SU-DHL-6 (cell line): ENCODE measurements at regions not wholly inside any gene's neighbourhood (a gene's known extent, or its start where the extent isn't known, plus 50 kb on each side); places are given as distances from the start of the nearest gene placed in this dataset.
"Not testable (repeated sequence)": the region's sequence is repeated elsewhere in the genome, so short reads cannot be mapped to it uniquely, and the experiment has no call there.

Experiments
- H2AFZ ChIP-seq: fragments of 200-600 bp; sonication (generic); 2 replicates; pipeline ENCODE4 v1.6.1; 2014; ENCODE audit warnings: low read depth, mild to moderate bottlenecking, moderate library complexity, mixed read lengths, antibody characterized with exemption, low read length; ENCODE audit not compliant: severe bottlenecking
- H3F3A ChIP-seq: fragments of 200-600 bp; shearing (Covaris generic); 2 replicates; pipeline ENCODE4 v1.6.0; 2016; ENCODE audit warnings: antibody characterized with exemption, mild to moderate bottlenecking; ENCODE audit not compliant: insufficient read depth
- H3K27ac ChIP-seq: fragments of 200-600 bp; sonication (generic); 2 replicates; pipeline ENCODE4 v1.5.1; 2016; ENCODE audit warnings: low read depth, mild to moderate bottlenecking, low read length, moderate library complexity, mixed read lengths
- H3K27me3 ChIP-seq: fragments of 200-600 bp; sonication (generic), shearing (Covaris generic); 2 replicates; pipeline ENCODE4 v1.6.0; 2014; ENCODE audit warnings: mild to moderate bottlenecking, low read length
- H3K36me3 ChIP-seq: fragments of 200-600 bp; sonication (generic); 2 replicates; pipeline ENCODE4 v1.6.1; 2014; ENCODE audit warnings: mild to moderate bottlenecking, low read length, mixed read lengths
- H3K4me2 ChIP-seq: fragments of 300-600, 200-600 bp; shearing (Covaris generic), sonication (generic); 2 replicates; pipeline ENCODE4 v1.6.0; 2014; ENCODE audit warnings: low read length, low read depth, mild to moderate bottlenecking; ENCODE audit not compliant: poor library complexity, severe bottlenecking
- H3K4me3 ChIP-seq: fragments of 200-600 bp; sonication (generic); 2 replicates; pipeline ENCODE4 v1.5.1; 2014; ENCODE audit warnings: antibody characterized with exemption, low read length, mild to moderate bottlenecking, mixed read lengths; ENCODE audit not compliant: insufficient read depth, poor library complexity, severe bottlenecking
- H3K79me2 ChIP-seq: fragments of 200-600 bp; sonication (generic); 2 replicates; pipeline ENCODE4 v1.6.1; 2014; ENCODE audit warnings: mild to moderate bottlenecking, low read length, moderate library complexity; ENCODE audit not compliant: insufficient read depth
- H3K9ac ChIP-seq: fragments of 200-600 bp; sonication (generic); 2 replicates; pipeline ENCODE4 v1.7.0; 2014; ENCODE audit warnings: mild to moderate bottlenecking, low read length
- H3K9me2 ChIP-seq: fragments of 200-600 bp; sonication (generic); replicated peaks from 2 replicates; pipeline ENCODE4 v1.6.1; 2014; ENCODE audit warnings: low read length; ENCODE audit not compliant: insufficient read depth
- H3K9me3 ChIP-seq: fragments of 200-600 bp; sonication (generic); 2 replicates; pipeline ENCODE4 v1.6.1; 2014; ENCODE audit warnings: low read length, mixed read lengths; ENCODE audit not compliant: insufficient read depth
- H4K20me1 ChIP-seq: fragments of 200-600 bp; sonication (generic); 2 replicates; pipeline ENCODE4 v1.6.1; 2014; ENCODE audit warnings: low read depth, mild to moderate bottlenecking, antibody characterized with exemption, low read length, moderate library complexity, mixed read lengths
- CTCF ChIP-seq: fragments of 200-600 bp; sonication (generic); IDR thresholded peaks from one replicate; pipeline ENCODE4 v1.5.1; 2017; ENCODE audit warnings: antibody characterized with exemption, mild to moderate bottlenecking, low read length, moderate library complexity; ENCODE audit not compliant: insufficient read depth, poor library complexity, severe bottlenecking
- EZH2phosphoT487 ChIP-seq: fragments of 200-600 bp; sonication (generic), shearing (Covaris generic); conservative IDR thresholded peaks from 2 replicates; pipeline ENCODE4 v1.6.1; 2018; ENCODE audit warnings: mild to moderate bottlenecking, antibody characterized with exemption, low read length, moderate library complexity, mixed read lengths

GRCh38 chr13:81109026-81109425 is 768.1 kb upstream of the SPRY2 start:
- H4K20me1 ChIP-seq: no peaks in the 10 kb centered on the region
- no peak overlapping the region for H3K4me3 ChIP-seq
- no peaks in the 10 kb centered on the region for H3F3A ChIP-seq

GRCh38 chr13:81106348-81106747 is 765.4 kb upstream of the SPRY2 start:
- H3K9ac ChIP-seq: no peak overlapping the region
- H4K20me1 ChIP-seq: no peaks in the 10 kb centered on the region
- H3K27ac ChIP-seq: no peak overlapping the region
- H3K4me3 ChIP-seq: no peak overlapping the region
- H3K36me3 ChIP-seq: no peaks in the 10 kb centered on the region
- no peak overlapping the region for H3K4me2 ChIP-seq
- no peaks in the 10 kb centered on the region for H3K9me2 ChIP-seq
- no peaks in the 10 kb centered on the region for H3K9me3 ChIP-seq
- no peaks in the 10 kb centered on the region for H3K27me3 ChIP-seq
- no peak overlapping the region for H2AFZ ChIP-seq
- H3K79me2 ChIP-seq: no peaks in the 10 kb centered on the region
- TF ChIP-seq CTCF (no peak), EZH2phosphoT487 (no peak)
- H3F3A ChIP-seq: no peaks in the 10 kb centered on the region

More at GRCh38 chr13:81109026-81109425, 768.1 kb upstream of the SPRY2 start:
- Histone ChIP-seq H3K4me2 (no peak overlapping the region), H3K36me3 (no peaks in the 10 kb centered on the region), H3K27me3 (no peaks in the 10 kb centered on the region), H3K9me2 (no peaks in the 10 kb centered on the region), H3K9ac (no peak overlapping the region), H3K9me3 (no peaks in the 10 kb centered on the region), H3K27ac (no peak overlapping the region), H2AFZ (no peak overlapping the region), H3K79me2 (no peaks in the 10 kb centered on the region)
- TF ChIP-seq CTCF (no peak), EZH2phosphoT487 (no peak)

GRCh38 chr13:81104035-81104715 is 763.2 kb upstream of the SPRY2 start:
- Histone ChIP-seq H3K27ac (no peak overlapping the region), H3K27me3 (no peaks in the 10 kb centered on the region), H3F3A (no peaks in the 10 kb centered on the region), H3K36me3 (no peaks in the 10 kb centered on the region), H2AFZ (no peak overlapping the region), H3K9ac (no peak overlapping the region), H3K9me3 (no peaks in the 10 kb centered on the region), H3K4me2 (no peak overlapping the region), H3K79me2 (no peaks in the 10 kb centered on the region), H4K20me1 (no peaks in the 10 kb centered on the region), H3K4me3 (no peak overlapping the region), H3K9me2 (no peaks in the 10 kb centered on the region)
- TF ChIP-seq EZH2phosphoT487 (no peak), CTCF (no peak)

- H3F3A ChIP-seq, H3K4me3 ChIP-seq, H2AFZ ChIP-seq, H4K20me1 ChIP-seq, H3K36me3 ChIP-seq, H3K27me3 ChIP-seq, H3K27ac ChIP-seq, H3K9me2 ChIP-seq, H3K9ac ChIP-seq, H3K4me2 ChIP-seq, H3K9me3 ChIP-seq, H3K79me2 ChIP-seq: not testable (repeated sequence)
Measured at GRCh38 chr13:81102066-81102465, 761.1 kb upstream of the SPRY2 start.
